HCEC 1CT (cell line): ENCODE measurements at regions not wholly inside any gene's neighbourhood (a gene's known extent, or its start where the extent isn't known, plus 50 kb on each side); places are given as distances from the start of the nearest gene placed in this dataset.

Experiments used
- DNase-seq: peaks from one replicate; pipeline ENCODE4 v3.0.0-alpha.2; 2017

- DNase-seq, result no peak
Observed at GRCh38 chr7:128145191-128145590, 95.9 kb upstream of the LEP start.

- no peak for DNase-seq
Observed at GRCh38 chr7:128146052-128146451, 95.0 kb upstream of the LEP start.

GRCh38 chr7:128148676-128149075 lies 92.4 kb upstream of the LEP start:
- no peak for DNase-seq

GRCh38 chr7:128150223-128150865 lies 90.7 kb upstream of the LEP start:
- DNase-seq, result no peak

- no peak for DNase-seq
Observed at GRCh38 chr7:128151635-128152034, 89.4 kb upstream of the LEP start.

- no peak for DNase-seq
Observed at GRCh38 chr7:128152721-128153120, 88.4 kb upstream of the LEP start.

GRCh38 chr7:128153436-128153835 lies 87.6 kb upstream of the LEP start:
- DNase-seq, result no peak

GRCh38 chr7:128154504-128154903 lies 86.6 kb upstream of the LEP start:
- no peak for DNase-seq

GRCh38 chr7:128155100-128155740 lies 85.9 kb upstream of the LEP start:
- DNase-seq, result no peak

GRCh38 chr7:128157906-128158305 lies 83.2 kb upstream of the LEP start:
- no peak for DNase-seq

- no peak for DNase-seq
Observed at GRCh38 chr7:128158370-128158769, 82.7 kb upstream of the LEP start.

- no peak for DNase-seq
Observed at GRCh38 chr7:128160296-128160695, 80.8 kb upstream of the LEP start.

- peak; percentile 2 for DNase-seq
Observed at GRCh38 chr7:128161466-128162125, 79.5 kb upstream of the LEP start.

GRCh38 chr7:128162666-128163065 lies 78.4 kb upstream of the LEP start:
- no peak for DNase-seq

GRCh38 chr7:128163473-128163872 lies 77.6 kb upstream of the LEP start:
- no peak for DNase-seq

- peak; percentile 84 for DNase-seq
Observed at GRCh38 chr7:128164061-128164954, 76.8 kb upstream of the LEP start.

GRCh38 chr7:128164955-128165670 lies 76.0 kb upstream of the LEP start:
- no peak for DNase-seq

GRCh38 chr7:128165927-128166420 lies 75.1 kb upstream of the LEP start:
- no peak for DNase-seq

GRCh38 chr7:128166603-128167041 lies 74.5 kb upstream of the LEP start:
- no peak for DNase-seq

- DNase-seq, result peak; percentile 49
Observed at GRCh38 chr7:128167042-128167701, 73.9 kb upstream of the LEP start.

GRCh38 chr7:128167791-128168666 lies 73.0 kb upstream of the LEP start:
- DNase-seq, result no peak
